NCI-H146 treated with DMSO at 0.1 percent for 48 hours (cell line): ENCODE measurements at regions not wholly inside any gene's neighbourhood (a gene's known extent, or its start where the extent isn't known, plus 50 kb on each side); places are given as distances from the start of the nearest gene placed in this dataset.

ENCODE experiments used
- DNase-seq: peaks from one replicate; lab custom pipeline; 2025; ENCODE audit not compliant: unreplicated experiment; lab: John Stamatoyannopoulos, UW

- no peak for DNase-seq
These were observed 59.5 kb upstream of the EXOC2 start for GRCh38 chr6:752438-752837.

- DNase-seq: no peak
These were observed 58.8 kb upstream of the EXOC2 start for GRCh38 chr6:751765-752164.

- DNase-seq: no peak
These were observed 55.0 kb upstream of the EXOC2 start for GRCh38 chr6:747921-748320.

GRCh38 chr6:747028-747427 lies 54.1 kb upstream of the EXOC2 start:
- DNase-seq: no peak

GRCh38 chr6:744666-745353 lies 51.9 kb upstream of the EXOC2 start:
- no peak for DNase-seq

- DNase-seq: no peak
These were observed 50.6 kb upstream of the EXOC2 start for GRCh38 chr6:743320-744096.
